Activated naive CD4-positive, alpha-beta T cell treated with anti-CD3 and anti-CD28 coated beads, Interleukin-2, amount 50 U/mL, for 16 hours (primary cell): ENCODE measurements at regions not wholly inside any gene's neighbourhood (a gene's known extent, or its start where the extent isn't known, plus 50 kb on each side); places are given as distances from the start of the nearest gene placed in this dataset.
"Not testable (repeated sequence)": the region's sequence is repeated elsewhere in the genome, so short reads cannot be mapped to it uniquely, and the experiment has no call there.

Source experiments
- DNase-seq: peaks from one replicate; pipeline ENCODE4 v3.0.0-alpha.2; 2020

DNA sequence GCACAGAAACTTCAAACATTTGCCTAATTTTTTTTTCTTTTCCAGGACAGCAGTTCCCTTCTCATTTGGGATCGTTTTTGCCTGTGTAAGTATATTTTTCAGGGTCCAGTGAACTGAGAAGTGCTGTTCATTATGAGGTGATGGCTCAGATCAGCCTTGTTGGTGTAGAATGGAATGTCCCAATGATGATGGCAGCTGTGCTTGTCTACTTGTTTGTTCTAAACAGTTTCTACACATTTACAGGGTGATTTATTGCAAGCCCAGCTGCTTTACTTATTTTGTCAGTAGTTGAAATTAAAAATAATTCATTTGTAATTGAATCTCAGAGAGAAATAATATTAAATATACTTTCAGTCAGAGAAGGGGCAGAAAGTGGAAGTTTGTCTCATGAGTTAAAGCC lies 337.6 kb upstream of the SEMA6A start:
- no peak for DNase-seq

DNA sequence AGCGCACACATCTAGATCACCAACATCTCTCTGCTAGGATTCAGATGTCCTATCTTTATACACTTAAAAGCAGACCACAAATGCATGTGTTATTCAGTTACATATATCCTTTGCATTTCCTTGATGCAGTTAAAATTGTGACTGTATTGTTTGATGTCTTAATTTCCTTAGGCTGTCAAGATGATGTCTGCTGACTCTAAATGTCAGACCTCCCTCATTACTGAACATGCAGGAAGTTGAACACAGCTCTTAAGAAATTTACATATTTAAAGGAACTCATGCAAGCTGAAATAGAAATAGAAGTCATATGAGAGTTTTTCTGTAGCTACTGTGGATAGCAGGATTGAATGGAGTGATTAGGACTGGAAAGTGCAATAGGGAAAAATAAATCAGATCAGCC lies 336.5 kb upstream of the SEMA6A start:
- DNase-seq, result no peak

DNA sequence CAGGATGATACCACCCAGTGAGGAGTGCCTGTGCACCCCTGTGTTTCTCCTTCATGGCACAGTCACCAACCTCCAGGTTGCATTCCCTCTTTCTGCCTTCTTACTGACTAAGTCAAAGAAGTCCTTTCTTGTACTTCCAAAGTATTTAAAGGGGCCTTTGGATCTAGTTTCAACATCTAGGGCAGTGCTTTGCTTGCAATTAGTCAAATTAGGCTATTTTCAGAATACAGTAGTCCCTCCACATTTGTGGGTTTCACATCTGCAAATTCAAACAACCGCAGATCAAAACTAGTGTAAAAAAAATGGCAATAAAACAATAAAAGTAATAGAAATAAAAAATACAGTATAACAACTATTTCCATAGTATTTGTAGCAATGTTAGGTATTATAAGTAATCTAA lies 333.9 kb upstream of the SEMA6A start:
- no peak for DNase-seq

DNA sequence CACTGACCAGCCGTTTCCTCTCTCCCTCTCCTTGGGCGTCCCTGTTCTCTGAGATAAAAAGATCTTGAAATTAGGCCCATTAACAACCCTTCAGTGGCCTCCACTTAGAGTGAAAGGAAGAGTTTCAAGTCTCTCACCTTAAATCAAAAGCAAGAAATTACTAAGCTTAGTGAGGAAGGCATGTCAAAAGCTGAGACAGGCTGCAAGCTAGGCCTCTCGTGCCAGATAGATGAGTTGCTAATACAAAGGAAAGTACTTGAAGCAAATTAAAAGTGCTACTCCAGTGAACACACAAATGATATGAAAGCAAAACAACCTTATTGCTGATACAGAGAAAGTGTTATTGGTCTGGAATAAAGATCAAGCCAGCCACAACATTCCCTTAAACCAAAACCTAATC lies 331.3 kb upstream of the SEMA6A start:
- no peak for DNase-seq

DNA sequence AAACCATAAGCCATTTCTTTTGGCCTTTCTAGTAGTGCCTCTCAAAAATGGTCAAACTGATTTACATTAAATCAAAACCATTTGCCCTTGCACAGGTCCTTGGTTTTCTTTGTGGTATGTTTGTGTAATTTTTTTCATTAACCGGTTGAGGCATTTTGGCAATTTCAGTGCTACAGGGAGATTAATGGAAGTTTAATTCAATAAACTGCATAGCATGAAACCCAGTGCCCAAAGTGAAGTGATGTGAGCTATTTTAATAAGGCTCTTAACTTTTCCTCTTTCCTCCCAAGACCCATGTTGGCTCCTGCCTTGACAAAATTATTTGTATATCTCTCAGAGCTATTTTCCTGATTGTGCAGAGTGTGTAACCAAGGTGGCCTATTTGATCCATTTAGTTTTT lies 326.2 kb upstream of the SEMA6A start:
- no peak for DNase-seq

DNA sequence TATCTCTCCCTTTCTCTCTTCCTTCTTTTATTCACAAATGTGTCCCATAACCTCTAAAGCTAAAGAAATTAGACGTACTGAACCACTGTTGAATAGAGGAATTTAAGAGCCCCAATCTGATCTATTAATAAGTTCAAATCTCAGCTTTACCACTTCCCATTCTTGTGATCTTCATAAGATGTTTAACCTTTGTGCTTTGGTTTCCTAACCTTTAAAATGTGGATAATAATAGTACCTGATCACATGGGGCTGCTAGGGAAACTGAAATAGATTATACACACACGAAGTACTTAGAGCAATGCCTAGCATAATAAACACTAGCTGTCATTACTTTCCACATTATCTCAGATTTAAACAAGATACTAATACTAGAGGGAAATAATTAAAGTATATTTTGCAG lies 324.3 kb upstream of the SEMA6A start:
- DNase-seq, result no peak

DNA sequence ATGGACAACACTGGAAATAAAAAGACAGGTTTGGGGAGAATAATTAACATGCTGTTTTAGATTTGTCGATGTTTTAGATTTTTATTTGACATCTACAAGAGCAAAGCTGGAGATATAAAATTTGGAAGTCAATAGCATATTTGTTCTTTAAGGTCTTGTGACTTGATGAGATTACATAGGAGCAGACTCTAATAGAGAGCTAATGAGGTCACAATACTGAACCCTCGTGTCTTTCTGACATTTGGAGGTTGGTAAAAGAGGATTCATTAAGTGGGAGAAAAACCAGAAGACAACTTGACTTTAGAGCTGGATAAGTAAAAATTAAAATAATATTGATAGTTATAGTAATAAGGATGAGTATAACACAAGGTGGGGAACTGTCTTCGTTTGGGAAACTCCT lies 322.7 kb upstream of the SEMA6A start:
- no peak for DNase-seq

DNA sequence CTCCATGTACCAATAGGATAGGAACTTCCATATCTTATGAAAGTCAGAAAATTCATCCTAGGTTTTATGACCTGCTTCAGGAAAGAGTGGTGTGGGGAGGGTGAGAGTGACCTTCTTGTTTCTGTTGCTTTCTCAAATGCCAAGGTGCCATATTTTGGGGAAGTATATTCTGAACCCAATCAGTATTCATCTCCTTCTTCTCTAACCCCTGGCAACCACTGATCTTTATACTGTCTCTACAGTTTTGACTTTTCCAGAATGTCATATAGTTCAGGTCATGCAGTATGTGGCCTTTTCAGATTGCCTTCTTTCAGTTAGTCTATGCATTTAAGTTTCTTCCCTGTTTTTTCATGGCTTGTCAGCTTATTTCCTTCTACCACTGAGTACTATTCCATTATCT lies 321.4 kb upstream of the SEMA6A start:
- no peak for DNase-seq

DNA sequence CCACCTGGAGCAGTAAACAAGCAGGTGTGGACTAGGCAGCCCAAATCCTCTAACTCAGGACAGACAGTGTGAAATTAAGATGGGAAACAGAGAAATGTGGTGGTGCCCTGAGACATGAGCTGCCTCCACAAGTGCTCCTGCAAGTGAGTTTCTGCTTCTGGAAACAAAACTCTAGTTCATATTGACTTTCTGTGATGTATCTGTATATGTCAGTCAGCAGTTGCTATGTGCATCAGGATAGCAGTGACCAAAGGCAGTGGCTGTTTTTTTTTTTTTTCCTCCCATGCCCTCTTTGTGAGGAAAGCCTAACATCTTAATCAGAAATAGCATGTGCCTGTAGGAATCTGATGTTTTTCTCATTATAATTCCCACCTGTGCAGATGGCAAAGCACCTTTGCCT lies 318.4 kb upstream of the SEMA6A start:
- no peak for DNase-seq

DNA sequence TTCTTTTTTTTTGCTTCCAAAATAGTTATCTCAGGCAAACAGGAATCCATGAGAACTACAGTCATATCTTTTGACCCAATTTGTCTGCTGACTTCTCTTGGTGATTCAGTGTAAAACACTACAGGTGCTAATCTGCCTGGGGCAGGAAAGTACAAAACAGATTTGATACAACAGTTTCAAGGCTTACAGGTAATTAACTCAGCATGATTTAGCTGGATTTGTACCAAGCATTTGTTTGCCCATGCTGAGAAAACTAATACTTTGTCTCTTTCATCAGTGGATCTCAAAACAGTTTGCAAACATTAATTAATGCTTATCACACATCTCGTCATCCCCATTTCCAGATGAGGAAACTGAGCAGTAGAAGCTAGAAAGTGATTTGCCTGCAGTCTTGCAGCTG lies 312.5 kb upstream of the SEMA6A start:
- DNase-seq, result no peak

DNA sequence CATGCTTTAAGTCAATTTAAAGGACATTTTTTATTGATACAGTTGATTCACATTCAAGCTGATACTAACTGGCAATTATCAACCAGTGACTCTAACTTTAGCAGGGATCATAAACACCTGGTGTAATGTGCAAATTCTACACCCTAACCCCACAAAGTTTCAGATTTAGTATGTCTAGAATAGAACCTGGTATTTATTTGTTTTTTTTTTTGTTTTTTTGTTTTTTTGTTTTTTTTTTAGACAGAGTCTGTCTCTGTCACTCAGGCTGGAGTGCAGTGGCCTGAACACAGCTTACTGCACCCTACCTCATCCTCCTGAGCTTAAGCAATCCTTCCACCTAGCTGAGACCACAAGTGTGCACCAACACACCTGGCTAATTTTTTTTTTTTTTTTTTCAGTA lies 311.2 kb upstream of the SEMA6A start:
- no peak for DNase-seq

DNA sequence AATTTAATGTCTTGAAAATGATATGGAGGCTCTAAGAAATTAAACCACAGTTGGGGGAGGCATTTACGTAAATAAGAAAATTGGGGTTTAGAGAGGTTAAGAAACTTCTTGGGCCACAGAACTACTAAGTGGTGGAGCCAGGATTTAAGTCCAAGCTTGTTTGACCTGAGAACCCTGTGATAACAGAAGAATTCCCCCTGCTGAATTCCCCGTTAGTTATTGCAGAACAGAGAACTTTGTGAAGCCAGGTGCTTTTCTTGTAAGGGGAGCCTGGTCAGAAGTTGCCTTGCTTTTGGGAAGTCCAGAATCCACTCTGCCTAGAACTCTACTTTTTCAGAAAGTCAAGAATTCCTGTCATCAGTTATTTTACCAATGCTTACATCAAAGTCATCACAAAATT lies 309.3 kb upstream of the SEMA6A start:
- DNase-seq, result no peak

DNA sequence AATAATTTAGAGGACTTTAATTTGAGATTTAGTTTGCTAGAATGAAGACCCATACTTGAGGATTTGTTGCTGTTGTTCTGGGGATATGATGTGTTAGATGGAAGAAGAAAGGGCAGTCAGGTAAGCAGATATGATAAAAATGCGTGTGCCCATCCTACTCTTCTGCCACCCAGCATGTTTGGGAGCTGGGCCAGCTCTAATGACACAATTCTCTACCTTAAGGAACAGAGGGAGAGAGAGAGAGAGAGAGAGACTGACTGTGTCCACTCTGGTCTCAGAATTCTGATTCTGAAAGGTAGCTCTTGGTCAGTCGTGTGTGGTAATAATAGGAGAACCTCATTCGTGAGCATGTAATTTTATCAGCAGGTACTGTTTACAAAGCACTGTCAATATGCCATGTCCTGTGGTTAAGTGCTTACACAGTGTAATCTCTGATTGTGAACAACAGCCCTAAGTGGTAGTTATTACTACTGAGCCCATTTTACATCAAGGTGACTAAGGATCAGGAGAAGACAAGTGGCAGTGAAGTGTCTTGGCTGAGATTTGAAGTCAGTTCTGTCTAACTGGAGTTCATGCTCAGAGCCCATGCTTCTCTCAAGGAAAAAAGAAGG lies 307.4 kb upstream of the SEMA6A start:
- no peak for DNase-seq

DNA sequence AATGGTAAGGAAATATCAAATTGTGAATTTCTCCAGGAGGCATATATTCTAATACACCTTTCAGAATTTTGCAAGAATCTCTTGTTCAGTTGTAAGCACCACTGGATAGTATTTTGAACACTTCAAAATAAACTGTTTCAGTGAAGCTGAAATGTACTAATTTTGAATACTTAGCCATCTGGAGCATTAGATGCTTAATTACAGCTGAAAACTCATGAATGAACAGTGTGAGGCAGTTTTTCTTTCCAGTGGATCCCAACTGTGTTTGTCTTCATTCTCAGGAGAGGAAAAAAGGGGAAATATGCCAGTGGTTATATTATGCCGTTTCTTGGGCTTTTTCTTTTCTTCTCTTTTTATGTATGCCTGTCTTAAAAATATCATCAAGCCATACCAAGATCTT lies 306.0 kb upstream of the SEMA6A start:
- no peak for DNase-seq

DNA sequence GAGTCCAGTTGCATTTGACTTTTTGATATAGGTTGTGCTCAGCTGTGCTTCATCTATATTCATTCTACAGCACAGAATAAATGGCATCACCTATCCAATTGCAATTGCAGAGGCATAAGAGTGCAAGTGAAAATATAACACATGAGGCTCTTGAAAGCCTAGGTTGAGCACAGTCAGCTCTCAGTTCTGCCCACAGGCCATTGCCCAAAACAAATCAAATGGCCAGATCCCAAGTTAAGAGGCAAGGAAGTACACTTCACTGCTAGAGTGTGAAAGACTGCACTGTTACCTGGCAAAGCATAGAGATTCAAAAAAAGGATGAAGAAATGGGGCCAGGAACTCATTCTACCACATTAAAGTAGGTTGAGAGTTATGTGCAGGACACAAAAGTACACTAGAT lies 305.5 kb upstream of the SEMA6A start:
- no peak for DNase-seq

DNA sequence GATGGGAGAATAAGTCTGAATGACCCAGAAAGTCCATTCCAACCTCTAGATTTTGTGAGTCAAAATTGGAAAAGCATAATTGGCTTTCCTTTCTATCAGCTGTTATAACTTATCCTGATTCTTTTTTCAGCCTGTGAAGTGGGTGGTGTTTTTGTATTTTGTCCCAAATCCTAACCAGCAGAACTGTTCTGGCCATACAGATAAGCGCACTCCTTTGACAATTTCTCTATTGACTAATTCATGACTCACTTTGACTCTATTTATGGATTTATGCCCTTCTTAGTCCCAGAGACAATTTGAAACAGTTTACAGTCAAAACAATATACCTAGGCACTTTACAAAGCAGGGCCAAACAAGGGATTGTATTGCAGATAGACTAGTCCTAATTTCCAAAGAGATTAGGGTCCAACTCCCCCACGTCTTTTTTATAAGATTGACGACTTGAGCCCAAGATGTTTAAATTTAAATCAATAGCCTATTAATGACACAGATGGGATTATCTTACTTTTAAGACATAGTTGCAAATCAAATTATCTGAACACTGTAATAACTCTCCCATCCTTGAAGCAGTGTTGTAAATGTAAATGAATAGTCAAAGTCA lies 301.7 kb upstream of the SEMA6A start:
- DNase-seq, result no peak

DNA sequence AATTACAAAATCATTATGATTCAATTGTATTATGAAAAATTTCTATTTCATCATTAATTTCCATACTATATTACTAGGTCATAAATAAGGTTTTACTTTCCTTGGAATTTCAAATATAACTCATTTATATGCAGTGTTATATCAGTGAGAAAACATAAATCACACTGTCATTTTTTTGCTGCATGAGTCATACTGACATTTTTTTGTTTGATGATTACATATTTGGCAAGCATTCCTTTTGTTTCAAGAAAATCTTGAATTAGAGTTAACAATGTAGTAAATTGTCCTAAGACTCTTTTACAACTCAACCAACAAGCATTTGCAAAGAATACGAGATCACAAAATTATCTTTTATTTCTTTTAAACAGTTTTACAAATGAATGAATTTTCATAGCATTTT lies 298.4 kb upstream of the SEMA6A start:
- no peak for DNase-seq

DNA sequence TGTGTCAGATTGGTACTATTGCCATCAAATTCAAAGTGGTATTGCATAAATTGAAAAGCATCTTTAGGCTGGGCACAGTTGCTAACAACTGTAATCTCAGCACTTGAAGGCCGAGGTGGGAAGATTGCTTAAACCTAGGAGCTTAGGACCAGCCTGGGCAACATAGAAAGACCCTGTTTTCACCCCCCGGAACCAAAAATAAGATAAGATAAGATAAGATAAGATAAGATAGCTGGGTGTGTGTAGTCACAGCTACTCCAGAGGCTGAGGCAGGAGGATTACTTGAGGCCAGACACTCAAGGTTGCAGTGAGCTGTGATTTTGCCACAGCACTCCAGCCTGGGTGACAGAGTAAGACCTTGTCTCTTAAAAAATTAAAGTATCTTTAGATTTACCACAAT lies 297.9 kb upstream of the SEMA6A start:
- DNase-seq, result no peak

DNA sequence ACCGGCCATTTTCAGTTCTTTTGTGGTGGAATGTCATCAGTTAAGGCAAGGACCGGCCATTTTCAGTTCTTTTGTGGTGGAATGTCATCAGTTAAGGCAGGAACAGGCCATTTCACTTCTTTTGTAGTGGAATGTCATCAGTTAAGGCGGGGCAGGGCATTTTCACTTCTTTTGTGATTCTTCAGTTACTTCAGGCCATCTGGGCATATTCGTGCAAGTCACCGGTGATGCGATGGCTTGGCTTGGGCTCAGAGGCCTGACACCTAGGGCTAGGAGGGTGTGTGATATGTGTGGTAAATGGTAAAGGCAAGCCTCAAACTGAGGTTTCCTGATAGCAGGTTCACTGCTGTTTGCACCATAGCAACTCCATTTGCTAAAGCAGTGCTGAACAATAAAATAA lies 293.2 kb upstream of the SEMA6A start:
- not testable (repeated sequence) for DNase-seq

DNA sequence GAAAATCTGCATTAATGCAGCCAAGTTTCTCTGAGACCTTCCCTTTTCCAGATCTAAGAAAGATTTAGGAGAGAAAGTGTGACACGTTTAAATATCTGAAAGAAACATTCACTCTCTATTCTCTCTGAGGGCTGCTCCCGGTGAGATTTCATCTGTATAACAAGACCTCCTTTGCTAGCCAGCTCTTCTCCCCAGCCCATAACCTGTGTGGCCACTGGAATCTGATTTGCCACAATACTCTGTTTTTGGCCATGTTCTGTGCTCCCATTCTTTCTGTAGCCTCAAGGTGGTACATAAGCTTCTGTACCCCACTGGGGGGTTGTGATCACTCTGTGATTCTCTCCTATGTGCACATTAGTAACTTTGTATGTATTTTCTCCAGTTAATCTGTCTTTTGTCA lies 291.0 kb upstream of the SEMA6A start:
- DNase-seq, result no peak

DNA sequence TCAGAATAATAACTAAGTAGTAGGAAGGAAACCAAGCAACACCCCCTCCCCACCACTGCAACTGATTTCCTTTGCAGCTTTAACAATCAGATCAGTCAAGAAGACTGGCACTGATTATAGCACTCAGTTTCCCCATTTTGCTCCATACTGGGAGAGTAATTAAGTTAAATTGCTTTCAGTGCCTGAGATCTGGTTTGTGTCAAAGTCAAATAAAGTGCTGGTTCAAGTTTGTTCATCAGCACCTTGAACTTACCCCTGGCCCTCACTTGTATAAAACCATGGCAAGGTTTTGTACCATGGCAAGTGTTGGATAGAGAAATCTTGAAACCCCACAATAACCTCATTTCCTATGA lies 290.2 kb upstream of the SEMA6A start:
- DNase-seq, result no peak

DNA sequence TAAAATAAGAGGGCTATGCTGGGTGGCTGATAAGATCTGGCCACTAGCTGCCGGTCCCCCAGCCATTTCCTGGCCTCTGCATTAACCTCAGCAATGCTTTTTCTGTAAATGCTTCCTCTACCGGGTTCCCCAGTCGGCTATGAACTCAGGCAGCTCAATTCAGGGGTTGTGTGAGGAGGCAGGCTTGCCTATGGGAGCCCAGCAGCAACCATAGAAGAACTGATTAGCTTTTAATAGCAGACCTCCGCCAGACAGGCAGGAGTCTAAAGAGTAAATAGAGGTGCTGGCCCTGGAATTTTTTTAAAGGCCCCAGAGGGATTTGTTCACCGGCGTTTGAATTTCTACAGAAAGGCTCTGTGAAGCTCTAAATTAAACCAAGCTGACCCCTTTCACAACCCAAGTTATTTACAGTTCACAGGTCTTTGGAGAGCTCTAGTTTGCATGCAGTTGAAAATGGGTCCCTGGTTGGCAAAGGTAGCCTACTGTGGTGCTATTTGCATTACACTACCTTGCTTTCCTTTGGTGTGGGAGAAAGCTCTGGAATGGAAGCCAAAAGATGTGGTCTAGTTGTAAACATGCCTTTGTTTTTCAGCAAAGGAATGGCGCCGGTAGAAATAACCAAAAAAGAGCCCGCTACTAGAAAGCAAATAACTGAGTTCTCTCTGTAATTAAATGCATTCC lies 289.7 kb upstream of the SEMA6A start:
- no peak for DNase-seq

DNA sequence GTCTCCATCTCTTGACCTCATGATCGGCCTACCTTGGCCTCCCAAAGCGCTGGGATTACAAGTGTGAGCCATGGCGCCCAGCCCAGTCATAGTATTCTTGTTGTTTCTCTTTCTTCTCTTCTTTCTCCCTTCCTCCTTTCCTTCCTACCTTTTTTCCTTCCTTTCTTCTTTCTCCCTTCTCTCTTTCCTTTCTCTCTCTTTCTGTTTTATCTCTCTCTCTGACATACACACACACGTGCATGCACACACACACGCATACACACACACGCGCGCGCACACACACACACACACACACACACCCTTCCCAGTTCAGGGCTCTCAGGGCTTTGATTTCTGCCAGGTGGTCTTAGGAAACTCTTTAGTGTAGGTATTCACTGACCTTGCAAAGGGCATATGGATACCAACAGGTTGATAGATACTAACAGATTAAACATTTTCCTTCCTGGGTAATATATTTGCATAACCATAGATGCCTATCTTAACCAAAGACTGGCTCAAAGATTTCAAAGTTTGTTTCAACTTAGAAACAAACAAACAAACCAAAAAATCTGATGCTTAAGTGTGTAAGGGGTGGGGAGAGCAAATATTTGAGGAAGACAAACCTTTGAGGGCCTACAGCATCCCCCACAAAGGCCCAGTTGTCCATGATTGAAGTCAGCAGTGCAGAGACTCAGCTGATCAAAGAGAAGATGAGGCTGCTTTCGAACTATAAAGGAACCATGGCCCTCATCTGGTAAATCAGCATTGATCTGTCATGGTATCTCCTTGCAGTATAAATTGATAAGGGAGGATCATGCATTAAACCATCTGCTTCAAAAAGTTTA lies 288.2 kb upstream of the SEMA6A start:
- DNase-seq, result no peak

DNA sequence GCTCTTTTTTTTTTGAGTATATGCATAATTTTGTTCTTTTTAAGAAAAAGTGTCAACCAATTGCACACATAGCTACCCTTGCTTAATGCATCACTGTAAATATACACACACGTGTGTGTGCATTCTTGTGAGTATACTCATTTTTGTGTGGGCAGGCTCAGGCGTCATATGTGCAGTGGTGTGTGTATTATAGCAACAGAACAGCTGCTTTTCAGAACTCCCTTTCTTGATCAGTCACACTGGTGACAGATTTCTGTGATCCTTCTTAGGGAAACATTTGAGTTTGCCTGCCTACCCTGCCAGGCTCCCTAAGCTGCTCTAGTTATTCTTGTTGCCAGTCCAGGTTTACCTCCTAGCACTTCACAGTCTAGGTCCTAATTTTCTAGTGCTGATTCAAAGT lies 287.0 kb upstream of the SEMA6A start:
- DNase-seq, result no peak
